ENCODE measurements at regions not wholly inside any gene's neighbourhood (a gene's known extent, or its start where the extent isn't known, plus 50 kb on each side); places are given as distances from the start of the nearest gene placed in this dataset.
"Not testable (repeated sequence)": the region's sequence is repeated elsewhere in the genome, so short reads cannot be mapped to it uniquely, and the experiment has no call there.

DNA sequence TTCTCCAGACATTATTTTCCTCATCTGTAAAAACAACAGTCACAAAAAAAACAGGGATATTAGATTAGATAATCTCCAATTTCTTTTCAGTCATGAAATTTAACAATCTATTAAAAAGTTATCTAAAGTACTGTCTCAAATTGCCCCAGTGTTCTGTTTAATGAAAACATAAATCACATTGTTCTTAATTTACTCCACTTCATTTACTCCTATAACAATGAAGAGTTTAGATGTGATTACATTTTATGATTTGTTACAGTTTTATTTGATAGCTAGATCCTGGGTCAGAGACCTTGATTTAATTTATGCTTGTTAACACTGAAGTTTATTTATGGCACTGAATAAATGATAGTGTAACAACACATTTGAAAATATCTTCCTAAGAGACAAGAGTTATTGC lies 230.2 kb upstream of the TRPC4 start:
- DNase-seq (no peak), ATAC-seq (no peak)
- Mint-ChIP-seq H3K36me3 (no peaks in the 10 kb centered on the region), H3K27ac (no peak overlapping the region), H3K9me3 (ENCODE audit: low read depth) (peaks cover 3% of the 10 kb centered on the region), H3K4me1 (no peaks in the 10 kb centered on the region), H3K27me3 (no peaks in the 10 kb centered on the region), H3K4me3 (no peak overlapping the region)
- CTCF ChIA-PET = no interaction called here

GRCh38 chr13:38093425-38093824 lies 223.9 kb upstream of the TRPC4 start:
- Mint-ChIP-seq H3K4me3 (no peak overlapping the region), H3K27ac (no peak overlapping the region), H3K9me3 (ENCODE audit: low read depth) (peaks cover 2% of the 10 kb centered on the region), H3K27me3 (no peaks in the 10 kb centered on the region), H3K36me3 (no peaks in the 10 kb centered on the region), H3K4me1 (no peaks in the 10 kb centered on the region)
- CTCF ChIA-PET = no interaction called here
- DNase-seq (no peak), ATAC-seq (no peak)

GRCh38 chr13:38090913-38091312 lies 221.3 kb upstream of the TRPC4 start:
- DNase-seq (no peak), ATAC-seq (no peak)
- no peaks in the 10 kb centered on the region for H3K36me3 Mint-ChIP-seq
- H3K4me3 Mint-ChIP-seq = no peak overlapping the region
- no peaks in the 10 kb centered on the region for H3K4me1 Mint-ChIP-seq
- peaks cover 3% of the 10 kb centered on the region for H3K9me3 Mint-ChIP-seq (ENCODE audit: low read depth)
- no peaks in the 10 kb centered on the region for H3K27me3 Mint-ChIP-seq
- H3K27ac Mint-ChIP-seq = no peak overlapping the region
- CTCF ChIA-PET = no interaction called here

DNA sequence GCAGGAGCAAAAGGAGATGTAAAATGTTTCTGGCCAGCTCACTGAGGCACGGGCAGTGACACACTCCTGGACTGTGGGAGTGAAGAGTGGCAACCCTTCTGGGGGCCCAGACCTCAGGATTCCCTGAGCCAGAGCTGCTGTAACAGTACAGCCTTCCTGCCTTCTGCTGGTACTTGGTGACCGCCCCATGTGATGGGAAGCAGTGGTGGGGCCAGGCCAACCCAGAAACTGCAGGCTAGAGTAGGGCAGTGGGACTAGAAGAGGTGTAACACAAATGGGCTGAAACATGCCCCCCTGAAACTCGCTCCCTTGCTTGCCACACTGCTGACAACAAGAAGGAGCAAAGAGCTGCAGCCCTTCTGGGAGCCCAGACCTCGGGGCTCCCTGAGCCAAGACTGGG lies 217.1 kb upstream of the TRPC4 start:
- no peak for ATAC-seq
- Mint-ChIP-seq H3K9me3 (ENCODE audit: low read depth) (peaks cover 13% of the 10 kb centered on the region), H3K27me3 (no peaks in the 10 kb centered on the region), H3K27ac (no peak overlapping the region), H3K4me1 (no peaks in the 10 kb centered on the region), H3K36me3 (peaks cover 2% of the 10 kb centered on the region), H3K4me3 (no peak overlapping the region)
- CTCF ChIA-PET = no interaction called here
- no peak for DNase-seq

DNA sequence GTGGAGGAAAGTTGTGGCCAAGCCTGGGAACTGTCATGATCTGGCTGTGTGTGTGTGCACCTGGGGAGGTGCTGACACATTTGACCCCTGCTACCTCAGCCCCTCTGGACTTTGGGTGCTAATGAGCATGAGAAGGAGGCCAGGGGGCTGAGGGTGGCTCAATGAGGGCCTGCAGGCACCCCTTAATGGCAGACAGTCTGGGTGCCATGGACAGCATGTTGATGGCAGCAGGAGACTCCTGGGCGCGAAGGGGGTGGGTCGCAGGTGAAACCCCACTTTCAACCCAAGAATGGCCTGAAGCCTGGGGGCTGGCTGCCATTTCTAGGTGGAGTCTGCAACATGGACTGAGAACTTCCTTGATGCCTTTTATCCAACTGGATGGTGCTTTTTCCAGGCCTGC lies 216.4 kb upstream of the TRPC4 start:
- CTCF ChIA-PET = no interaction called here
- ATAC-seq = no peak
- no peak overlapping the region for H3K27ac Mint-ChIP-seq
- no peak for DNase-seq
- H3K9me3 Mint-ChIP-seq (ENCODE audit: low read depth) = peaks cover 13% of the 10 kb centered on the region
- no peaks in the 10 kb centered on the region for H3K27me3 Mint-ChIP-seq
- H3K4me3 Mint-ChIP-seq = no peak overlapping the region
- no peaks in the 10 kb centered on the region for H3K4me1 Mint-ChIP-seq
- H3K36me3 Mint-ChIP-seq = peaks cover 2% of the 10 kb centered on the region

DNA sequence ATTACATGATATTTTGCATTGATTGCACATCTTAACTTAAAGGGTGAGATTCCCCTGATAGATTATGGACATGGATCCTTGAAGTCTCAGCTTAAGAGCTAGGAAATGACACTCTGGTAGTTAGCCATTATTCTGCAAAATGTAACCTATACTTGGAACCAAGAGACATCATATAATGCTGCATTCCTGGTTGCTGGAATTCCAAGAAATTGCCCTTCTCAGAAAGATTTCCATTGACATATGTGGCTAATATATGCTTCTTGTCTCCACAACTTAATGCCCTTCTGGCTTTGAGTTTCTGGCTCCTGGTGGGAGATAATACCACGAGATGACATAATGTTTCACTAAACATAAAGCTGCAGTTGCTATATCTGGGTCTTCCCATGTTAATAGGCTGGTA lies 204.4 kb upstream of the TRPC4 start:
- Mint-ChIP-seq H3K4me1 (no peaks in the 10 kb centered on the region), H3K27me3 (no peaks in the 10 kb centered on the region), H3K4me3 (no peak overlapping the region), H3K9me3 (ENCODE audit: low read depth) (peaks cover 8% of the 10 kb centered on the region), H3K27ac (no peak overlapping the region), H3K36me3 (no peaks in the 10 kb centered on the region)
- CTCF ChIA-PET = no interaction called here
- DNase-seq (no peak), ATAC-seq (no peak)

GRCh38 chr13:38072696-38073095 lies 203.1 kb upstream of the TRPC4 start:
- no peak overlapping the region for H3K27ac Mint-ChIP-seq
- H3K9me3 Mint-ChIP-seq (ENCODE audit: low read depth) = peaks cover 8% of the 10 kb centered on the region
- DNase-seq (no peak), ATAC-seq (no peak)
- H3K4me3 Mint-ChIP-seq = no peak overlapping the region
- no peaks in the 10 kb centered on the region for H3K27me3 Mint-ChIP-seq
- CTCF ChIA-PET = no interaction called here
- no peaks in the 10 kb centered on the region for H3K4me1 Mint-ChIP-seq
- H3K36me3 Mint-ChIP-seq = no peaks in the 10 kb centered on the region

- H3K27ac Mint-ChIP-seq; H3K9me3 Mint-ChIP-seq (ENCODE audit: low read depth); H3K4me1 Mint-ChIP-seq; CTCF ChIA-PET; ATAC-seq; DNase-seq; H3K36me3 Mint-ChIP-seq; H3K4me3 Mint-ChIP-seq; H3K27me3 Mint-ChIP-seq: not testable (repeated sequence)
These were observed 201.8 kb upstream of the TRPC4 start for GRCh38 chr13:38071340-38071739.

DNA sequence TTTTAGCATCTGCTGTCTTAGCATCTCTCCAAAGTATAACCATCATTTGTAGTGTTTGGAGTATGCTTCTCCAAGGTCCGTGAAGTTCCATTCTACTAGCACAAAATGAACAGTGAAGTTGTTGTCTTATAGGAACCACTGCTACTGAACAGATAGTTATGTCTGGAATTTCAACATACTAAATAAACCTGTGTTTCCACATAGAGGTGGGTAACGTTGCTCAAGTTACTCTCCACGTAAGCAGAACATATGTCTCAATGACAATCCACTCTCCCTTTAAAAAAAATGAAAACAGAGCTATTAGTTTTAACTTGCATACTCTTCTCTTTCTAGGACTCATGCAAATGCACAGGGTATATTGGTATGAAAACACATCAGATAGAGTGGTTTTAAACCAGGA lies 184.3 kb upstream of the TRPC4 start:
- CTCF ChIA-PET = no interaction called here
- Mint-ChIP-seq H3K27me3 (no peaks in the 10 kb centered on the region), H3K36me3 (no peaks in the 10 kb centered on the region), H3K4me3 (no peak overlapping the region), H3K27ac (no peak overlapping the region), H3K4me1 (no peaks in the 10 kb centered on the region), H3K9me3 (ENCODE audit: low read depth) (no peaks in the 10 kb centered on the region)
- ATAC-seq (no peak), DNase-seq (no peak)

- no peak for ATAC-seq
- Mint-ChIP-seq H3K4me1 (no peaks in the 10 kb centered on the region), H3K9me3 (ENCODE audit: low read depth) (peaks cover 16% of the 10 kb centered on the region)
These were observed 176.4 kb upstream of the TRPC4 start for GRCh38 chr13:38046049-38046376.

GRCh38 chr13:38045278-38046048 lies 175.9 kb upstream of the TRPC4 start:
- peaks cover 18% of the 10 kb centered on the region for H3K9me3 Mint-ChIP-seq (ENCODE audit: low read depth)
- H3K27me3 Mint-ChIP-seq = no peaks in the 10 kb centered on the region
- DNase-seq (no peak), ATAC-seq (no peak)
- no peak overlapping the region for H3K4me3 Mint-ChIP-seq
- CTCF ChIA-PET = no interaction called here
- H3K4me1 Mint-ChIP-seq = no peaks in the 10 kb centered on the region
- H3K27ac Mint-ChIP-seq = no peak overlapping the region
- H3K36me3 Mint-ChIP-seq = no peaks in the 10 kb centered on the region

More at GRCh38 chr13:38046049-38046376, 176.4 kb upstream of the TRPC4 start:
- CTCF ChIA-PET = no interaction called here
- H3K36me3 Mint-ChIP-seq = no peaks in the 10 kb centered on the region
- DNase-seq = no peak
- H3K27me3 Mint-ChIP-seq = no peaks in the 10 kb centered on the region
- no peak overlapping the region for H3K27ac Mint-ChIP-seq
- H3K4me3 Mint-ChIP-seq = no peak overlapping the region

DNA sequence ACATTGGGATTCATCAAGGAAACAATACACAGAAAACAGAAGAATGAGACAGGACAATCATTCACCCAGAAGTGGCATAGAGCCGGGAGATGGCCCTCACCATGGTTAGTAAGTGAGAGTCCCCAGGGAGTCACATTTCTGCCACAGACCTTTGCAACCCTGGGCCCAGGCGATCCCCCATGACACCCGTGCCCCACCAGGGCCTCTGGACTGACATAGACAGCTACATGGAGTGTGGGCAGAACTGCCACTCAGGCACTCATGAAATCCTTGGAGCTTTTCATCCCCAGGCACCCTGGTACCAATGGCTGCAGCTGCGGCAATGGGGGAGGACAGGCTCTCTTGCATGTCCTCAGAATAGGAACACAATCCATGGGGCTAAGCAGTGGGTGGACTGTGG lies 174.5 kb upstream of the TRPC4 start:
- Mint-ChIP-seq H3K4me1 (no peaks in the 10 kb centered on the region), H3K27me3 (no peaks in the 10 kb centered on the region), H3K36me3 (no peaks in the 10 kb centered on the region), H3K9me3 (ENCODE audit: low read depth) (peaks cover 18% of the 10 kb centered on the region), H3K27ac (no peak overlapping the region), H3K4me3 (no peak overlapping the region)
- CTCF ChIA-PET = no interaction called here
- no peak for ATAC-seq
- DNase-seq = no peak

DNA sequence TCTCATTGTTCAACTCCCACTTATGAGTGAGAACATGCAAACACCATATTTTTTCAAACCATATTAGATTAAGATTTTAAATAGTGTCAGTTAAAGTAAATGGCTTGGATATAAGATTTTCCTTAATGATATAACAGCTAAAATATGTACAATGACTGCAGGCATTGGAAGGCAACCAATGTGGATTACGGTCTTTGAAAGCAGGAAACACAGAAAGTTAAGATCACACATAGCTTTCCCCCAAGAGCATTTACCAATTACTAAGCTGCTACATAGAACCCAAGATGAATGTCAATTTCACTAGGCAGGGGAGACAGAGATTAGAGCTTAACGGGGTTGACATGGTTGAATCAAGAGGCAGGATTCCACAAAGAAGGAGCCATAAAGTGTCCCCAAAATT lies 173.2 kb upstream of the TRPC4 start:
- no peak overlapping the region for H3K27ac Mint-ChIP-seq
- DNase-seq (no peak), ATAC-seq (no peak)
- no peaks in the 10 kb centered on the region for H3K27me3 Mint-ChIP-seq
- no peaks in the 10 kb centered on the region for H3K36me3 Mint-ChIP-seq
- H3K9me3 Mint-ChIP-seq (ENCODE audit: low read depth) = peaks cover 18% of the 10 kb centered on the region
- CTCF ChIA-PET = no interaction called here
- H3K4me1 Mint-ChIP-seq = no peaks in the 10 kb centered on the region
- no peak overlapping the region for H3K4me3 Mint-ChIP-seq

- CTCF ChIA-PET = no interaction called here
- Mint-ChIP-seq H3K9me3 (ENCODE audit: low read depth) (peaks cover 4% of the 10 kb centered on the region), H3K4me1 (no peaks in the 10 kb centered on the region), H3K4me3 (no peak overlapping the region), H3K27ac (no peak overlapping the region), H3K36me3 (no peaks in the 10 kb centered on the region), H3K27me3 (no peaks in the 10 kb centered on the region)
- DNase-seq (no peak), ATAC-seq (no peak)
These were observed 154.9 kb upstream of the TRPC4 start for GRCh38 chr13:38024431-38024830.

GRCh38 chr13:38017320-38017719 lies 147.7 kb upstream of the TRPC4 start:
- no peaks in the 10 kb centered on the region for H3K36me3 Mint-ChIP-seq
- H3K27me3 Mint-ChIP-seq = no peaks in the 10 kb centered on the region
- ATAC-seq (no peak), DNase-seq (no peak)
- no peaks in the 10 kb centered on the region for H3K4me1 Mint-ChIP-seq
- H3K4me3 Mint-ChIP-seq = no peak overlapping the region
- CTCF ChIA-PET = no interaction called here
- no peak overlapping the region for H3K27ac Mint-ChIP-seq
- peaks cover 24% of the 10 kb centered on the region for H3K9me3 Mint-ChIP-seq (ENCODE audit: low read depth)
